ENCODE measurements at regions not wholly inside any gene's neighbourhood (a gene's known extent, or its start where the extent isn't known, plus 50 kb on each side); places are given as distances from the start of the nearest gene placed in this dataset.
"Not testable (repeated sequence)": the region's sequence is repeated elsewhere in the genome, so short reads cannot be mapped to it uniquely, and the experiment has no call there.

DNA sequence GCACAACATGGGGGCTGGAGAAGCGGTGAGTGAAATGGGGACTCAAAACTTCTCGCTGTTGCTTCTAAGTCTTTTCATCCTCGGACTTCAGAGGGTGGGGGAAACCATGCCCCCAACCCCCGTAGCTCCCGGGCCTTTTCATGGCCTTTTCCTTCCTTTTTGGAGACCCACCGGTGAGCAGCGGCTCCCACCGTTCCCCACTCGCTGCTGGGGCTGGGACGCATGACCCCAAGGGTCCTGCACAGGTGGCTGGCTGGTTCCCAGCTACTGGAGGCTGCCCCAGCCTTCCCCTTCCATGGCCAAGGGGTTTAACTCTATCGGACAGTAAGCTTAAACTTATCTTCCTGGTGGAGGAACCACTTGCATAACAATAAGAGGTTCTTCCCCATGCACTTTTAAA, 194.3 kb upstream of the FERD3L start:
- Mint-ChIP-seq H3K27ac (no peak overlapping the region), H3K4me3 (no peak overlapping the region), H3K27me3 (no peaks in the 10 kb centered on the region), H3K36me3 (no peaks in the 10 kb centered on the region), H3K9me3 (peaks cover 13% of the 10 kb centered on the region), H3K4me1 (ENCODE audit: low read depth) (no peaks in the 10 kb centered on the region)
- POLR2A ChIA-PET: no interaction called here
- intact Hi-C loops (cut with micrococcal nuclease): no loop called here
- DNase-seq: no peak
- CTCF ChIA-PET: no interaction called here

DNA sequence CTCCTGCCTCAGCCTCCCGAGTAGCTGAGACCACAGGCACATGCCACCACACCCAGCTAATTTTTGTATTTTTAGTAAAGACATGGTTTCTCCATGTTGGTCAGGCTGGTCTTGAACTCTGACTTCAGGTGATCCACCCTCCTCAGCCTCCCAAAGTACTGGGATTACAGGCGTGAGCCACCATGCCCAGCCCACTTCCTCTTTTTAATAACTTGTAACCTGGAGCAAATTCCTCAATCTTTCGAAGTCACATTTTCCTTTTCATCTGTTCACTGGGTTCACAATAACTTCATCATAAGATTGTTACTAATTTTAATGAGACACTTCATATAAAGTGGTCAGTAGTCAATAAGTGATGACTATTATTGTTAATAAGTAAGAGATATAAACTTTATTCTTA, 193.3 kb upstream of the FERD3L start:
- CTCF ChIA-PET; H3K27me3 Mint-ChIP-seq; intact Hi-C loops (cut with micrococcal nuclease); H3K36me3 Mint-ChIP-seq; DNase-seq; H3K4me3 Mint-ChIP-seq; POLR2A ChIA-PET; H3K27ac Mint-ChIP-seq; H3K4me1 Mint-ChIP-seq (ENCODE audit: low read depth): not testable (repeated sequence)
- H3K9me3 Mint-ChIP-seq: peaks cover 13% of the 10 kb centered on the region

DNA sequence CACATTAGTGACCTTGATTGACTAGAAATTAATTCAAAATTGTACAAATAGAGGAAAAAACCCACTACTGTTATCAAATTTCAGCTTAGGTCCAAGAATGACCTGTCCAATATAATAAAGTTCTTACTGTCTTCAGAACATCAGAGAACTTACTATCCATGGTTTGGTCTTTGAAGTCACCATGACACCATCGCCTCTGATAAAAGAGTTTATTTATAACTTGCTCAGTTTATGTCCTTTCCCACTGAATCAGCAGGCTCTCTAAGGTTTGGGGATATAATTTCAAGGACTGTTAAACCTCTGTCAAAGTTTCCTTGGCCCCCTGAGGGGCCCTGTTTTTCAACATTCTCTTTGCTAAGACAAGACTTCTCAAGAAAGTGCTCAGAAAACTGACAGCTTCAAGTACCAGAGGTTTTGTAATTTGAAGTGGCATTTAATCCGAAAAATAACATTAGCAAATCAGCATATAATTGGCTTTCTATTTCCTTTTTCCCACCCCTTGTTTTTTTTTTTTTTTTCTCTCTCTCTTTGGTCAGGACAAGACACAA, 191.7 kb upstream of the FERD3L start:
- Mint-ChIP-seq H3K36me3 (no peaks in the 10 kb centered on the region), H3K27me3 (no peaks in the 10 kb centered on the region), H3K4me3 (no peak overlapping the region), H3K27ac (no peak overlapping the region), H3K4me1 (ENCODE audit: low read depth) (no peaks in the 10 kb centered on the region), H3K9me3 (peaks cover 13% of the 10 kb centered on the region)
- ChIA-PET CTCF (no interaction called here), POLR2A (no interaction called here)
- intact Hi-C loops (cut with micrococcal nuclease): no loop called here
- DNase-seq: no peak

DNA sequence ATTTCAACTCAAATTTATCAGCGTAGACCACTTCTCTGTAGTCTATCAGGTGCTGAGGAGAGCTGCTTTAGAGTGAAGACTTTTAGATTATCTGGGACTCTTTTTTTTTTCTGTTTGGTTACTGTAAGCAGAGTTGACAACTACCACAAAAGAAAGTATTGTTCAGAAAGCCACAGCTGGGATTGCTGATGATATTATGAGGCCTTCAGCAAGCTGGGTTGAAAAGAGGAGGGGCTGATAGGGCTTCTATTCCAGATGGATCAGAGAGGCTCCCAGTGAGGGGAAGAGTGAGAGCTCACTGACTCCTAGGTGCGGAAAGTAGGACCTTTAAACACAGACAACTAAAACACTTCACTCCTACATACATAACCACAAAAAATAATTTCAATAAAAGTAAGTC, 188.5 kb upstream of the FERD3L start:
- no peaks in the 10 kb centered on the region for H3K27me3 Mint-ChIP-seq
- CTCF ChIA-PET: no interaction called here
- H3K36me3 Mint-ChIP-seq: no peaks in the 10 kb centered on the region
- intact Hi-C loops (cut with micrococcal nuclease): no loop called here
- H3K27ac Mint-ChIP-seq: no peak overlapping the region
- no peaks in the 10 kb centered on the region for H3K4me1 Mint-ChIP-seq (ENCODE audit: low read depth)
- POLR2A ChIA-PET: no interaction called here
- no peak for DNase-seq
- H3K4me3 Mint-ChIP-seq: no peak overlapping the region
- peaks cover 14% of the 10 kb centered on the region for H3K9me3 Mint-ChIP-seq

DNA sequence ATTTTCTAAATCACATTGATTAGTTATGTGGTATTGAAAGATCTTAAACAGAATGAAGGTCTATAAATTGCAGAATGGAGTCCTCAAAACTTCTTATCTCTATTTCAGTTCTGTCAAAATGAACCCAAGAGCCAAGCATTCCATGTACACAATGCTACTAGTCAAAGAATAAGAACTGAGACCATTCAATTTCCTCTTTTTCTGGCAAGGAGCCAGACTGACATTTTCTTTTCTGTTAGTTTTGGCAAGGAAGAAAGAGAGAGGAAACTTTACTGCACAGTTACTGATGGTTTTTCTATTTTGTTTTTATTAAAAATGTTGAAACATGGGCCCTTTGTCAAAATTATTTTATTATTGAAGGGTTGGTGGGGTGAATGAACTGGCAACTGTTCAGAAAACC, 181.8 kb upstream of the FERD3L start:
- Mint-ChIP-seq H3K4me1 (ENCODE audit: low read depth) (no peaks in the 10 kb centered on the region), H3K4me3 (no peak overlapping the region), H3K27ac (no peak overlapping the region), H3K9me3 (peaks cover 12% of the 10 kb centered on the region), H3K36me3 (no peaks in the 10 kb centered on the region), H3K27me3 (no peaks in the 10 kb centered on the region)
- CTCF ChIA-PET: no interaction called here
- POLR2A ChIA-PET: no interaction called here
- intact Hi-C loops (cut with micrococcal nuclease): no loop called here
- DNase-seq: no peak

DNA sequence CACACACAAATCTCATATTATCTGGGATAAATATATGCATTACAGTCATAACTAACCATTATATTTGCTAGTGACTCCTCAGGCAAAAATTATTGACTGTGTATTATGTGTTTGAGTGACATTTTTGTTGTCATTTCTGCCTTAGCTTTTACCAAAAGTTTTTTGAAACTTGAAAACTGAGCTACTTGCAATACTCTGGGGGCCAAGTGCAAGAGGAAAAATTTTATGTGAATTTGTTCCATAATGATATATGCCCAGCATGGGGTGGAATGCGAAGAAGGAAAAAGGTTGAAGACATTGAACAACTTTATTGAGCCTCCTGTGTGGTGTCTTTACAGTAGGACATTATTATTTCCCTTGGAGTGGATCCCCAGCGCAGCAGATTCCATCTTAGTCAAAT, 176.8 kb upstream of the FERD3L start:
- intact Hi-C loops (cut with micrococcal nuclease): no loop called here
- H3K36me3 Mint-ChIP-seq: no peaks in the 10 kb centered on the region
- no peak overlapping the region for H3K4me3 Mint-ChIP-seq
- no peaks in the 10 kb centered on the region for H3K27me3 Mint-ChIP-seq
- ChIA-PET POLR2A (no interaction called here), CTCF (no interaction called here)
- H3K27ac Mint-ChIP-seq: no peak overlapping the region
- no peaks in the 10 kb centered on the region for H3K4me1 Mint-ChIP-seq (ENCODE audit: low read depth)
- H3K9me3 Mint-ChIP-seq: peaks cover 7% of the 10 kb centered on the region
- DNase-seq: no peak

DNA sequence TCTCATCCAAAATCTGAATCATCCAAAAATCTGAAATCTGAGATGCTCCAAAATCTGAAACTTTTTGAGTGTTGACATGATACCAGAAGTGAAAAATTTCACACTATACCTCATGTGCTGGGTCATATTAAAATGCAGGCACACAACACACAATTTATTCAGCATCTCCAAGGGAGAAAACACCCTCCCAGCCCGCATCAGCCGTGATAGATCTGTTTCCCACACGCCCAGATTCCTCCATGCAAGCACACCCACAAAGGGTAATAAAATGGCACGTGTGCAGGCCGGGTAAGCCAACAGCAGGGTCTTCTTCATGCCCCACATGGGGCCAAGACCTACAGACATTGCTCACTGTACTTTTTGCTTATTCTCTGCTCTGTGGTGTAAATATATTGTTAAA, 173.1 kb upstream of the FERD3L start:
- intact Hi-C loops (cut with micrococcal nuclease): no loop called here
- no peak for DNase-seq
- ChIA-PET POLR2A (no interaction called here), CTCF (no interaction called here)
- peaks cover 6% of the 10 kb centered on the region for H3K9me3 Mint-ChIP-seq
- H3K36me3 Mint-ChIP-seq: no peaks in the 10 kb centered on the region
- no peak overlapping the region for H3K4me3 Mint-ChIP-seq
- H3K27me3 Mint-ChIP-seq: no peaks in the 10 kb centered on the region
- no peaks in the 10 kb centered on the region for H3K4me1 Mint-ChIP-seq (ENCODE audit: low read depth)
- no peak overlapping the region for H3K27ac Mint-ChIP-seq

DNA sequence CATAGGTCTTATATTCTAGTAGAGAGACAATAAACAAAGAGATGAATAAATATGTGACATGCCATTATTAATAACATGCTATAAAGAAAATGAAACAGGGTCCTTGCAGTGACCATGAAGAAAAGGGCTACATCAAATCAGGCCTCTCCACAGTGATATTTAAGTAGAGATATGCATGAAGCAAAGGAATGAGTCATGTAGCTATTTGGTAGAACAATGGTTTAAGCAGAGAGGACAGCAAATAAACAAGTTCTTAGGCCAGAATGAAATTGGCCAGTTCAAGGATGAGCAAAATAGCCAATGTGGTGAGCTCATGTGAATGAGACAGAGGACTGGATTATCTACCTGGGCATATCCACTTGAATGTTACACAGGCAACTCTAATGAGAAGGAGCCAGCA, 172.2 kb upstream of the FERD3L start:
- Mint-ChIP-seq H3K4me3 (no peak overlapping the region), H3K4me1 (ENCODE audit: low read depth) (no peaks in the 10 kb centered on the region), H3K36me3 (no peaks in the 10 kb centered on the region), H3K27me3 (no peaks in the 10 kb centered on the region), H3K27ac (no peak overlapping the region), H3K9me3 (peaks cover 4% of the 10 kb centered on the region)
- no peak for DNase-seq
- ChIA-PET POLR2A (no interaction called here), CTCF (no interaction called here)
- intact Hi-C loops (cut with micrococcal nuclease): no loop called here

DNA sequence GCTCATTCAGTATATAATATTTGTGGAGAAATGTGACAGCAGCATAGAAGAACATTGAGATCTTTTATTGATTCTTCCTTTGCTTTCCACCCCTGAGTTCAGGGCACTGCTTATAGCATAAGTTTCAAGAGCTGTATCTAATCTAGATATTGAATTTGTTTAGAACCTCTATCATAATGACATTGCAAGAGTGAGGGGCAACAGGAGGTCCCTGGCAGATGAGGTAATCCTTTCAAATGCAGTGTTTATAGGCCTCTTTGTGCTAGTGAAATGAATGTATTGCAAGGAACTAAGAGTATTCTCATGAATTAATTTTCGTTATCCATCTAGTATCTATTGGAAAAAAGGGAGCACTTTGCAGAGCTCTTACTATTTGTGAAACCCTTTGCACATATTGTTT, 167.2 kb upstream of the FERD3L start:
- Mint-ChIP-seq H3K27me3 (no peaks in the 10 kb centered on the region), H3K9me3 (peaks cover 2% of the 10 kb centered on the region), H3K36me3 (no peaks in the 10 kb centered on the region), H3K4me1 (ENCODE audit: low read depth) (no peaks in the 10 kb centered on the region), H3K27ac (no peak overlapping the region), H3K4me3 (no peak overlapping the region)
- ChIA-PET POLR2A (no interaction called here), CTCF (no interaction called here)
- no peak for DNase-seq
- intact Hi-C loops (cut with micrococcal nuclease): no loop called here

DNA sequence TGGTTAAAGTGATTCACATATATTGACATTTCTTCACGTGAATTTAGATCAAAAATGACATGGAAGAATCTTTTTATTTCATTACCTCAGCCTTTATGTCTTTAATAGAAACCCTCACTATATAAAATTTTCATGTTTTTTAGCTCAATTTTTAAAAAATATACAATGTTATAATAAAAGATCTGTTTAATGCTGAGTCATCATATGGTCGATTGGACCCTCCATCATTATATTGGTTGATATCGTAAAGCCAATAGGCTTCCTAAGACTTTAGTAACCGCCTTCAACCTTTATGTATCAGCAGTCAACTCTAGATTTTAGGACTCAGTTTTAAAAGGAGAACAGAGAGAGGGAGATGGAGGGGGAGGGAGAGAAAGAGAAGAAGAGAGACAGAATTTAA, 162.3 kb upstream of the FERD3L start:
- CTCF ChIA-PET: no interaction called here
- Mint-ChIP-seq H3K4me3 (no peak overlapping the region), H3K27me3 (no peaks in the 10 kb centered on the region), H3K27ac (no peak overlapping the region), H3K36me3 (no peaks in the 10 kb centered on the region), H3K4me1 (ENCODE audit: low read depth) (no peaks in the 10 kb centered on the region), H3K9me3 (peaks cover 6% of the 10 kb centered on the region)
- intact Hi-C loops (cut with micrococcal nuclease): no loop called here
- POLR2A ChIA-PET: no interaction called here
- no peak for DNase-seq

DNA sequence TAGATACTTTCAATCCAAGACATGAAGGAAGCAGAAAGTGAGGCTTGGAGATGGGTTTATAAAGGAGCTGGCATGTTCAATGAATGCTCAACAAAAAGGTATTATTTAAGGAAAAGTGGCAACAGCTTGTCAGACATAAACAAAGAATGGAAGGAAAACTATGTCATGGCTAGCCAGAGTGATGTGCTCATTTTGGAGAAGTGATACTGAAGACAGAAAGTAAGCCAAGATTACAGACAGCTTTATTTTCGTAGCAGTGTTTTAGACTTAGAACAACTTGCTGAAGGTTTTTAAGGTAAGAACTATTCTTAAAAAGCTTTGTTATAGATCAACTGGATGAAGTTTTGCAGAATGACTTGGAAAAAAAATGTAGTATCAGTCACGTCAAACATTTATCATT, 160.5 kb upstream of the FERD3L start:
- DNase-seq: no peak
- Mint-ChIP-seq H3K36me3 (no peaks in the 10 kb centered on the region), H3K27ac (no peak overlapping the region), H3K9me3 (peaks cover 6% of the 10 kb centered on the region), H3K4me1 (ENCODE audit: low read depth) (no peaks in the 10 kb centered on the region), H3K4me3 (no peak overlapping the region), H3K27me3 (no peaks in the 10 kb centered on the region)
- POLR2A ChIA-PET: no interaction called here
- CTCF ChIA-PET: no interaction called here
- intact Hi-C loops (cut with micrococcal nuclease): no loop called here

DNA sequence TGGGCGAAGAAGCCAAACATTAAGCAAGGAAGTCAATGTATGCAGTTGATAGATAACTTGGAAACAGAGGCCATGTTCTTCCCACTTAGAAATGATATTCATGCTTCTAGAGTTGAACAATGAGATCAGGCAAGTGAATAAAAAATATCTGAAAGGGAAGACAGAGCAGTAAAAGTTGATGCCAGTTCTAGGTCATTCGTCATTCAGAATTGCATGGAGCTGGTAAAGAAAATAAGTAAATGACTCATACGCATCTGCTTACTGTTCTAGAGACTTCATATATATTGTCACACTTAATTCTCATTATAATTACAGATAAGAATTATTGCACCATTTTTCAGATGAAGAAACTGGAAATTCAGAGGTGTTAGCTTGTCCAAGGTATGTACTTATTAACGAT, 158.9 kb upstream of the FERD3L start:
- Mint-ChIP-seq H3K36me3 (no peaks in the 10 kb centered on the region), H3K27me3 (no peaks in the 10 kb centered on the region), H3K9me3 (peaks cover 6% of the 10 kb centered on the region), H3K4me1 (ENCODE audit: low read depth) (no peaks in the 10 kb centered on the region), H3K27ac (no peak overlapping the region), H3K4me3 (no peak overlapping the region)
- POLR2A ChIA-PET: no interaction called here
- intact Hi-C loops (cut with micrococcal nuclease): no loop called here
- DNase-seq: no peak
- CTCF ChIA-PET: no interaction called here

DNA sequence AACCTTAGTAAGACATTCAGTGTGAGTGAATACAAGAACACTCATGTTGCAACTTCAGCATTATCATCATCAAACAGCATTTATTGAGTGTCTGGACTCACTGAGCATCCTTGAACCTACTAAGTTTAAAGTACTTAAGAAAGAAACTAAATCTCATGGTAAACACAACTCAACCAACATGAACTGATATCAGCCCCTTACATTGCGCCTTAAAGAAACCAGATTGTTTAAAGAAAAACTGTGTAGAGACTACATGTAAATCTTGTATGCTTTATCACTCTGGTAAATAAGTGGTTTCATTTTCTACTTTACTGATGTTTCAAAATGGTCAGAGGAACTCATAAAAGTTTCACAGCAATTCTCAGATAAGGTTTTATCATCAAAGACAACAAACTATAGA, 157.5 kb upstream of the FERD3L start:
- intact Hi-C loops (cut with micrococcal nuclease): no loop called here
- DNase-seq: no peak
- ChIA-PET POLR2A (no interaction called here), CTCF (no interaction called here)
- H3K27ac Mint-ChIP-seq: no peak overlapping the region
- H3K4me1 Mint-ChIP-seq (ENCODE audit: low read depth): no peaks in the 10 kb centered on the region
- H3K27me3 Mint-ChIP-seq: no peaks in the 10 kb centered on the region
- no peaks in the 10 kb centered on the region for H3K36me3 Mint-ChIP-seq
- no peak overlapping the region for H3K4me3 Mint-ChIP-seq
- H3K9me3 Mint-ChIP-seq: peaks cover 12% of the 10 kb centered on the region

DNA sequence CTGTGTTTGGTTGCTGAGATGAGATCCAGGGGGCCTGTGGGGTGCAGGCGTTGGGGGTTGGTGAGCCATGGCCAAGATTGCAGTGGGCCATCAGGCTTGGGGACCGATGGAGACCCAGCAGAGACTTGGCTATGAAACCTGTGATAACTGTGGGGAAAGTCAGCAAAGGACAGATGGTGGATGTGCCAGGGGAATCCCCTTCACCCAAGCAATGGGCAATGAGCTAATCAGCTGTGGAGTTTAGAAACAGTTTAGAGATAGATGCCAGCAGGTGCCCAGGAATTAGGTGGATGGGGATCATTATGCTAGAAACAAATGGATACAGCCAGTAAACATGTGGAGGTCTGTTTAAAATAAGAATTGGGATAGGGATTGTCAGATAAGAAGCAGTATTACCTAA, 151.4 kb upstream of the FERD3L start:
- no peak overlapping the region for H3K4me3 Mint-ChIP-seq
- intact Hi-C loops (cut with micrococcal nuclease): no loop called here
- no peaks in the 10 kb centered on the region for H3K27me3 Mint-ChIP-seq
- ChIA-PET CTCF (no interaction called here), POLR2A (no interaction called here)
- peaks cover 14% of the 10 kb centered on the region for H3K9me3 Mint-ChIP-seq
- no peaks in the 10 kb centered on the region for H3K4me1 Mint-ChIP-seq (ENCODE audit: low read depth)
- DNase-seq: no peak
- H3K36me3 Mint-ChIP-seq: no peaks in the 10 kb centered on the region
- H3K27ac Mint-ChIP-seq: no peak overlapping the region

All from activated CD4-positive, alpha-beta memory T cell treated with anti-CD3 and anti-CD28 coated beads for 36 hours (primary cell).